Erythroblast (primary cell): ENCODE measurements at regions not wholly inside any gene's neighbourhood (a gene's known extent, or its start where the extent isn't known, plus 50 kb on each side); places are given as distances from the start of the nearest gene placed in this dataset.

Source experiments
- GATA1 ChIP-seq: IDR thresholded peaks from 2 replicates; pipeline ENCODE4 v1.6.1; 2011; ENCODE audit warnings: low read depth, mild to moderate bottlenecking, control low read depth, low read length, moderate library complexity
- POLR2A ChIP-seq: IDR thresholded peaks from 2 replicates; pipeline ENCODE4 v1.6.1; 2011; ENCODE audit warnings: mild to moderate bottlenecking, low read length

DNA sequence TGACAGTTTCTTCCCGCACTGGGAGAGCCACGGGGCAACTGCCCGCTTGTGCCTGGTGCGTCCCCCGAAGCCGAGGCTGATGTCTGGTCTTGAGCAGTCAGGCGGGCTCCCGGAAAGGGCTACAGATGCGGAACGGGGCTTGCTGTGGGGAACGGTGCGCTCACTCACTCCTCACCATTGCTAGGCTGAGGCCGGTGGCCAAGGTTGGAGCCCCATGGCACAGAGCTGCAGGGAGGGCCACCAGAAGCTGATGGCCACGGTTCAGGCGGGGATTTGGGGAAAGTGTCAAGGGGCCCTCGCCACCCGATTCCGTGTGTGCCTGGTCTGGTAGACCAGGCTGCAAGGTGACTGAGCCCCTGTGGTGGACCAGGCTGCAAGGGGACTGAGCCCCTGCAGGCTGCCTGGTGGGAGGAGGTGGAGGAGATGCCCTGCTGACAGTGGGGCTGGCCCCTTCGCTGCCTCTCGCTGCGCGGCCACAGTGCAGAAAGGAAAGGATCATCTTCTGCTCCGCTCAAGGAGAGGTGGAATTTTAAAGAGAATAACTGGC lies 1315.8 kb downstream of the BRD1 start:
- TF ChIP-seq POLR2A (no peak), GATA1 (no peak)
